OCI-LY7 (cell line): ENCODE measurements at regions not wholly inside any gene's neighbourhood (a gene's known extent, or its start where the extent isn't known, plus 50 kb on each side); places are given as distances from the start of the nearest gene placed in this dataset.

Source experiments
- BruUV-seq: library from RNA; stranded (reverse); fragments of 400-500 nt; replicated peaks from 2 replicates; lab custom pipeline; 2021; lab: Mats Ljungman, UMichigan
- CTCF ChIA-PET: fragments of 300-600 bp; sonication (Branson Sonifier 250); formaldehyde crosslinking; loops from one replicate; lab custom pipeline; 2022; ENCODE audit warnings: antibody characterized with exemption; ENCODE audit not compliant: unreplicated experiment; lab: Charles Lee
- POLR2A ChIA-PET: fragments of 300-600 bp; sonication (Branson Sonifier 250); formaldehyde crosslinking; loops from one replicate; lab custom pipeline; 2022; ENCODE audit warnings: antibody characterized with exemption; lab: Charles Lee
- DNase-seq: peaks from one replicate; pipeline ENCODE4 v3.0.0-alpha.2; 2015; ENCODE audit warnings: low spot score
- H2AFZ ChIP-seq: fragments of 200-600 bp; sonication (generic), shearing (Covaris generic); 2 replicates; pipeline ENCODE4 v1.6.1; 2014; ENCODE audit warnings: mild to moderate bottlenecking, antibody characterized with exemption, low read length, moderate library complexity
- H3K27ac ChIP-seq: fragments of 200-600 bp; sonication (generic); 2 replicates; pipeline ENCODE4 v1.5.1; 2014; ENCODE audit warnings: mixed run types, low read depth, mild to moderate bottlenecking, moderate library complexity, low read length, inconsistent platforms; ENCODE audit not compliant: poor library complexity, severe bottlenecking
- H3K36me3 ChIP-seq: fragments of 200-600 bp; sonication (generic); 2 replicates; pipeline ENCODE4 v1.6.1; 2014; ENCODE audit warnings: mild to moderate bottlenecking, antibody characterized with exemption, low read length, moderate library complexity, mixed read lengths; ENCODE audit not compliant: insufficient read depth
- H3K4me1 ChIP-seq: fragments of 200-600 bp; sonication (generic); 2 replicates; pipeline ENCODE4 v1.5.1; 2014; ENCODE audit warnings: mild to moderate bottlenecking, low read length; ENCODE audit not compliant: insufficient read depth, poor library complexity, severe bottlenecking
- H3K4me2 ChIP-seq: fragments of 200-600 bp; sonication (generic); 2 replicates; pipeline ENCODE4 v1.6.1; 2014; ENCODE audit warnings: mild to moderate bottlenecking, low read length
- H3K4me3 ChIP-seq: fragments of 200-600 bp; sonication (generic); 2 replicates; pipeline ENCODE4 v1.5.1; 2014; ENCODE audit warnings: mild to moderate bottlenecking, low read depth, low read length; ENCODE audit not compliant: poor library complexity, severe bottlenecking
- H3K79me2 ChIP-seq: fragments of 200-600 bp; sonication (generic); 2 replicates; pipeline ENCODE4 v1.6.1; 2016; ENCODE audit warnings: low read depth, mild to moderate bottlenecking, low read length, moderate library complexity, mixed read lengths; ENCODE audit not compliant: insufficient read depth
- H3K9me2 ChIP-seq: fragments of 200-600 bp; sonication (generic); 2 replicates; pipeline ENCODE4 v1.6.1; 2016; ENCODE audit warnings: mild to moderate bottlenecking, low read length, mixed read lengths; ENCODE audit not compliant: insufficient read depth
- H3K9me3 ChIP-seq: fragments of 200-600 bp; sonication (generic); 2 replicates; pipeline ENCODE4 v1.6.1; 2014; ENCODE audit warnings: mild to moderate bottlenecking, mixed run types, low read length, mixed read lengths
- H4K20me1 ChIP-seq: fragments of 200-600 bp; sonication (generic); 2 replicates; pipeline ENCODE4 v1.6.1; 2014; ENCODE audit warnings: mild to moderate bottlenecking, antibody characterized with exemption, low read length, moderate library complexity, mixed read lengths; ENCODE audit not compliant: insufficient read depth
- CTCF ChIP-seq: fragments of 200-600 bp; sonication (generic); conservative IDR thresholded peaks from 2 replicates; pipeline ENCODE4 v1.5.1; 2014; ENCODE audit warnings: mild to moderate bottlenecking, antibody characterized with exemption, low read length, moderate library complexity, mixed read lengths
- EZH2phosphoT487 ChIP-seq: fragments of 200-600 bp; sonication (generic); IDR thresholded peaks from 2 replicates; pipeline ENCODE4 v1.6.1; 2018; ENCODE audit warnings: low read depth, borderline replicate concordance, mild to moderate bottlenecking, mixed run types, antibody characterized with exemption, low read length, moderate library complexity, mixed read lengths
- intact Hi-C: fragments of 100-400 bp; cut with micrococcal nuclease; formaldehyde crosslinking; loops from one replicate; pipeline ENCODE4 v1.10.0; 2022; ENCODE audit not compliant: unreplicated experiment

- Histone ChIP-seq H2AFZ (no peak overlapping the region), H3K79me2 (no peaks in the 10 kb centered on the region), H3K9me3 (no peaks in the 10 kb centered on the region), H3K4me2 (no peak overlapping the region), H3K4me3 (no peak overlapping the region), H3K4me1 (no peaks in the 10 kb centered on the region), H3K36me3 (no peaks in the 10 kb centered on the region), H4K20me1 (no peaks in the 10 kb centered on the region), H3K27ac (no peak overlapping the region), H3K9me2 (no peaks in the 10 kb centered on the region)
- no peak for DNase-seq
- CTCF ChIA-PET, result no interaction called here
- no TSS peak for BruUV-seq
- intact Hi-C loops, result no loop called here
- TF ChIP-seq CTCF (no peak), EZH2phosphoT487 (no peak)
- POLR2A ChIA-PET, result interaction anchor here (0.8 kb wide), 1 partner anchor 10 kb away, joined by 3 read pairs; no protein-coding TSS in a partner anchor
These were observed 59.9 kb downstream of the HTR1B start for GRCh38 chr6:77403424-77403823.

- Histone ChIP-seq H3K4me2 (no peak overlapping the region), H3K4me3 (no peak overlapping the region), H3K9me3 (no peaks in the 10 kb centered on the region), H3K36me3 (no peaks in the 10 kb centered on the region), H3K79me2 (no peaks in the 10 kb centered on the region), H2AFZ (no peak overlapping the region), H3K4me1 (no peaks in the 10 kb centered on the region), H3K27ac (no peak overlapping the region), H3K9me2 (no peaks in the 10 kb centered on the region), H4K20me1 (no peaks in the 10 kb centered on the region)
- POLR2A ChIA-PET, result no interaction called here
- DNase-seq, result no peak
- CTCF ChIA-PET, result no interaction called here
- intact Hi-C loops, result no loop called here
- no TSS peak for BruUV-seq
- TF ChIP-seq EZH2phosphoT487 (no peak), CTCF (no peak)
These were observed 62.1 kb downstream of the HTR1B start for GRCh38 chr6:77401231-77401630.

GRCh38 chr6:77397561-77397960 is 65.7 kb downstream of the HTR1B start:
- Histone ChIP-seq H3K4me1 (no peaks in the 10 kb centered on the region), H4K20me1 (no peaks in the 10 kb centered on the region), H3K9me2 (no peaks in the 10 kb centered on the region), H3K4me2 (no peak overlapping the region), H3K4me3 (no peak overlapping the region), H3K36me3 (no peaks in the 10 kb centered on the region), H3K27ac (no peak overlapping the region), H3K79me2 (no peaks in the 10 kb centered on the region), H3K9me3 (no peaks in the 10 kb centered on the region), H2AFZ (no peak overlapping the region)
- intact Hi-C loops, result no loop called here
- TF ChIP-seq EZH2phosphoT487 (no peak), CTCF (no peak)
- ChIA-PET CTCF (no interaction called here), POLR2A (no interaction called here)
- BruUV-seq, result no TSS peak
- DNase-seq, result no peak
